H1 (cell line): ENCODE measurements at regions not wholly inside any gene's neighbourhood (a gene's known extent, or its start where the extent isn't known, plus 50 kb on each side); places are given as distances from the start of the nearest gene placed in this dataset.

Experiments
- CTCF ChIA-PET: fragments of 300-600 bp; sonication (Branson Sonifier 250); formaldehyde crosslinking; loops from one replicate; lab custom pipeline; 2021; ENCODE audit not compliant: partially characterized antibody; lab: Charles Lee
- POLR2A ChIA-PET: fragments of 300-600 bp; sonication (Branson Sonifier 250); formaldehyde crosslinking; loops from one replicate; lab custom pipeline; 2021; ENCODE audit warnings: inconsistent platforms; ENCODE audit not compliant: partially characterized antibody; lab: Charles Lee
- DNase-seq, 2 experiments: peaks; one replicate each; pipeline versions ENCODE4 v3.0.0 to v3.0.0-alpha.2; 2010 to 2022; ENCODE audit warnings: low spot score in 2 of 2, low read depth in 1 of 2, mixed read lengths in 1 of 2
- FAIRE-seq: peaks from 2 replicates; lab custom pipeline; 2011; peaks lifted over from hg19 to GRCh38; lab: Jason Lieb, UNC
- H2AFZ ChIP-seq: 2 replicates; pipeline ENCODE4 v1.8.1; 2012; ENCODE audit warnings: low read length, inconsistent platforms
- H2AK5ac ChIP-seq: 2 replicates; pipeline ENCODE4 v1.6.1; 2013; ENCODE audit warnings: low read depth, low read length
- H2BK120ac ChIP-seq: replicated peaks from 2 replicates; pipeline ENCODE3; 2013; ENCODE audit warnings: low read depth, low read length, inconsistent platforms
- H2BK12ac ChIP-seq: 2 replicates; pipeline ENCODE4 v1.6.1; 2013; ENCODE audit warnings: low read depth, low read length
- H2BK15ac ChIP-seq: 2 replicates; pipeline ENCODE4 v1.6.1; 2013; ENCODE audit warnings: low read length
- H2BK20ac ChIP-seq: 2 replicates; pipeline ENCODE4 v1.6.1; 2013; ENCODE audit warnings: low read length
- H2BK5ac ChIP-seq: 2 replicates; pipeline ENCODE4 v1.6.1; 2013; ENCODE audit warnings: low read depth, low read length
- H3K14ac ChIP-seq: 2 replicates; pipeline ENCODE4 v1.6.1; 2013; ENCODE audit warnings: inconsistent platforms; ENCODE audit not compliant: insufficient read length
- H3K18ac ChIP-seq: 2 replicates; pipeline ENCODE4 v1.6.1; 2013; ENCODE audit warnings: low read length; ENCODE audit errors: extremely low read depth
- H3K23ac ChIP-seq: 2 replicates; pipeline ENCODE4 v1.6.1; 2013; ENCODE audit warnings: inconsistent platforms; ENCODE audit not compliant: insufficient read length
- H3K23me2 ChIP-seq: 2 replicates; pipeline ENCODE4 v1.6.1; 2013; ENCODE audit warnings: low read depth, low read length
- H3K27ac ChIP-seq: 2 replicates; pipeline ENCODE4 v1.6.1; 2011; ENCODE audit warnings: low read depth, low read length, inconsistent platforms
- H3K27me3 ChIP-seq, 4 experiments: replicated peaks in 1 of 4; 1 replicate in 1 of 4; 2 replicates in 3 of 4; pipeline versions ENCODE4 v1.6.1 to v1.8.1; 2011 to 2013; ENCODE audit warnings: low read length in 3 of 4, mild to moderate bottlenecking in 3 of 4, inconsistent platforms in 2 of 4, mixed read lengths in 2 of 4, moderate library complexity in 1 of 4; ENCODE audit not compliant: control insufficient read depth in 3 of 4, insufficient read depth in 3 of 4; ENCODE audit errors: extremely low read depth in 1 of 4
- H3K36me3 ChIP-seq, 4 experiments: 2 replicates each; pipeline versions ENCODE4 v1.6.1 to v1.8.1; 2011 to 2013; ENCODE audit warnings: mild to moderate bottlenecking in 4 of 4, low read length in 3 of 4, moderate library complexity in 2 of 4, control low read depth in 1 of 4, inconsistent platforms in 1 of 4; ENCODE audit not compliant: insufficient read depth in 4 of 4, control insufficient read depth in 2 of 4
- H3K4ac ChIP-seq: replicated peaks from 2 replicates; pipeline ENCODE3; 2013; ENCODE audit warnings: low read length, low read depth, mixed read lengths, inconsistent platforms; ENCODE audit not compliant: insufficient read length
- H3K4me1 ChIP-seq, 4 experiments: replicated peaks in 1 of 4; 1 replicate in 1 of 4; 2 replicates in 3 of 4; pipeline versions ENCODE4 v1.6.1 to v1.8.1; 2011 to 2013; ENCODE audit warnings: low read length in 3 of 4, inconsistent platforms in 2 of 4, mixed read lengths in 1 of 4; ENCODE audit not compliant: insufficient read depth in 4 of 4, control insufficient read depth in 3 of 4
- H3K4me2 ChIP-seq, 2 experiments: 2 replicates each; pipeline versions ENCODE4 v1.6.1 to v1.8.1; 2011 to 2013; ENCODE audit warnings: low read depth in 2 of 2, low read length in 2 of 2, control low read depth in 1 of 2, inconsistent platforms in 1 of 2, mild to moderate bottlenecking in 1 of 2; ENCODE audit not compliant: insufficient read depth in 1 of 2
- H3K4me3 ChIP-seq, 4 experiments: fragments of 200-600, 300-600 bp in 1 of 4; sonication (generic), shearing (Covaris generic), sonication (Bioruptor Twin) in 1 of 4; 2 replicates each; pipeline versions ENCODE4 v1.5.1 to v1.8.1; 2011 to 2016; ENCODE audit warnings: low read length in 4 of 4, low read depth in 3 of 4, control low read depth in 2 of 4, inconsistent platforms in 2 of 4, mild to moderate bottlenecking in 2 of 4, mixed read lengths in 1 of 4, moderate library complexity in 1 of 4; ENCODE audit not compliant: insufficient read depth in 2 of 4; ENCODE audit errors: extremely low read depth in 1 of 4
- H3K56ac ChIP-seq: replicated peaks from 2 replicates; pipeline ENCODE3; 2013; ENCODE audit warnings: low read depth, mild to moderate bottlenecking, mixed read lengths, low read length, inconsistent platforms; ENCODE audit not compliant: insufficient read length
- H3K79me1 ChIP-seq: 2 replicates; pipeline ENCODE4 v1.6.1; 2013; ENCODE audit warnings: low read depth, low read length, control low read depth
- H3K79me2 ChIP-seq, 2 experiments: 2 replicates each; pipeline versions ENCODE4 v1.6.1 to v1.8.1; 2012 to 2013; ENCODE audit warnings: low read length in 2 of 2, mild to moderate bottlenecking in 2 of 2, inconsistent platforms in 1 of 2; ENCODE audit not compliant: insufficient read depth in 2 of 2, control insufficient read depth in 1 of 2
- H3K9ac ChIP-seq, 4 experiments: replicated peaks in 1 of 4; 1 replicate in 1 of 4; 2 replicates in 3 of 4; pipeline versions ENCODE4 v1.6.1 to v1.8.1; 2011 to 2013; ENCODE audit warnings: low read depth in 3 of 4, low read length in 3 of 4, control low read depth in 2 of 4, mild to moderate bottlenecking in 2 of 4, moderate library complexity in 2 of 4, inconsistent platforms in 1 of 4; ENCODE audit errors: extremely low read depth in 1 of 4
- H3K9me3 ChIP-seq, 2 experiments: 2 replicates each; pipeline versions ENCODE4 v1.6.1 to v1.8.1; 2012 to 2013; ENCODE audit warnings: mild to moderate bottlenecking in 2 of 2, moderate library complexity in 2 of 2, control low read depth in 1 of 2, inconsistent platforms in 1 of 2, low read depth in 1 of 2, low read length in 1 of 2, mixed read lengths in 1 of 2; ENCODE audit not compliant: insufficient read depth in 2 of 2
- H4K20me1 ChIP-seq, 2 experiments: replicated peaks in 1 of 2; 2 replicates each; pipeline versions ENCODE3 to v1.8.1; 2011 to 2013; ENCODE audit warnings: inconsistent platforms in 2 of 2, low read length in 2 of 2, mild to moderate bottlenecking in 1 of 2; ENCODE audit not compliant: insufficient read depth in 2 of 2, control insufficient read depth in 1 of 2
- H4K5ac ChIP-seq: 2 replicates; pipeline ENCODE4 v1.6.1; 2013; ENCODE audit warnings: low read length, low read depth, mixed read lengths, inconsistent platforms; ENCODE audit not compliant: insufficient read length
- H4K8ac ChIP-seq: 2 replicates; pipeline ENCODE4 v1.8.0; 2013; ENCODE audit warnings: mild to moderate bottlenecking, moderate library complexity, low read length, inconsistent platforms; ENCODE audit not compliant: insufficient read depth; ENCODE audit errors: extremely low read depth
- H4K91ac ChIP-seq: replicated peaks from 2 replicates; pipeline ENCODE3; 2013; ENCODE audit warnings: low read length, mixed read lengths, inconsistent platforms; ENCODE audit not compliant: insufficient read length
- HDAC2 ChIP-seq, 2 experiments: fragments of 300-600 bp in 1 of 2; sonication (generic) in 1 of 2; IDR thresholded peaks; 2 replicates each; pipeline ENCODE4 v1.6.1; 2011 to 2012; ENCODE audit warnings: low read depth in 2 of 2, low read length in 2 of 2, mild to moderate bottlenecking in 2 of 2, moderate library complexity in 2 of 2, borderline replicate concordance in 1 of 2, inconsistent platforms in 1 of 2
- RAD21 ChIP-seq, 2 experiments: IDR thresholded peaks in 1 of 2; conservative IDR thresholded peaks in 1 of 2; 2 replicates each; pipeline ENCODE4 v1.6.1; 2011; ENCODE audit warnings: low read depth in 2 of 2, low read length in 2 of 2, improper control_type of control experiment in 1 of 2, inconsistent platforms in 1 of 2, mild to moderate bottlenecking in 1 of 2, moderate library complexity in 1 of 2
- SAP30 ChIP-seq: fragments of 300-600 bp; sonication (generic); IDR thresholded peaks from 2 replicates; pipeline ENCODE4 v1.7.1; 2012; ENCODE audit warnings: low read length, moderate library complexity, mild to moderate bottlenecking, inconsistent platforms; ENCODE audit not compliant: insufficient read depth, insufficient replicate concordance
- SIRT6 ChIP-seq: IDR thresholded peaks from one replicate; pipeline ENCODE4 v1.7.1; 2012; ENCODE audit warnings: low read length, inconsistent platforms
- SP1 ChIP-seq: IDR thresholded peaks from 2 replicates; pipeline ENCODE4 v1.6.1; 2011; ENCODE audit warnings: low read depth, low read length
- YY1 ChIP-seq: IDR thresholded peaks from 2 replicates; pipeline ENCODE4 v1.6.1; 2011; ENCODE audit warnings: low read depth, mild to moderate bottlenecking, low read length
- WGBS, 2 experiments: shearing (Covaris generic) in 1 of 2; methylation state at CpG; one replicate each; pipeline versions ENCODE4 v1.1.6 to v1.1.7; 2013 to 2015; ENCODE audit warnings: low lambda C conversion rate in 2 of 2, mixed read lengths in 2 of 2, inconsistent platforms in 1 of 2, low coverage in 1 of 2, missing lambda C conversion rate in 1 of 2; ENCODE audit not compliant: insufficient replicate concordance in 2 of 2, insufficient coverage in 1 of 2, insufficient read length in 1 of 2; ENCODE audit errors: extremely low coverage in 1 of 2, missing lambda C conversion rate in 1 of 2; 5-methylcytosine and 5-hydroxymethylcytosine counted together

- Histone ChIP-seq H3K4ac (no peak overlapping the region), H2AK5ac (no peak overlapping the region), H3K4me1 (no peaks in the 10 kb centered on the region), H3K27me3 (no peaks in the 10 kb centered on the region), H3K79me1 (no peaks in the 10 kb centered on the region), H3K23me2 (no peaks in the 10 kb centered on the region), H3K23ac (no peak overlapping the region), H3K9ac (no peak overlapping the region), H2BK5ac (no peak overlapping the region), H3K4me3 (no peak overlapping the region), H3K4me2 (no peak overlapping the region), H4K5ac (no peak overlapping the region), H3K27ac (no peak overlapping the region), H3K18ac (no peak overlapping the region), H2BK20ac (no peak overlapping the region), H3K14ac (no peak overlapping the region), H4K8ac (no peak overlapping the region), H2AFZ (no peak overlapping the region), H2BK120ac (no peak overlapping the region), H3K56ac (no peak overlapping the region), H4K91ac (no peak overlapping the region), H4K20me1 (no peaks in the 10 kb centered on the region), H2BK12ac (no peak overlapping the region), H2BK15ac (no peak overlapping the region), H3K79me2 (no peaks in the 10 kb centered on the region), H3K9me3 (no peaks in the 10 kb centered on the region), H3K36me3 (no peaks in the 10 kb centered on the region)
- DNase-seq (no peak), FAIRE-seq (no peak)
- POLR2A ChIA-PET: no interaction called here
- WGBS, 2 experiments: 93% methylated on average over 8 of the region's 8 CpGs; no CpG with 5 or more reads in 1 of the 2 experiments
- TF ChIP-seq SP1: peak; percentile 60; the same call in 1 of the 2 replicates
- no peak for TF ChIP-seq SIRT6
- TF ChIP-seq RAD21 (IDR thresholded peaks at IDR 0.05 in 1 of 2, conservative IDR thresholded peaks at IDR 0.05 in 1 of 2; ENCODE audit: low read depth in 2 of 2, low read length in 2 of 2): no peak
- no peak for TF ChIP-seq HDAC2 (IDR thresholded peaks at IDR 0.05; ENCODE audit: borderline replicate concordance in 1 of 2, low read depth in 2 of 2, low read length in 2 of 2)
- TF ChIP-seq YY1: peak; percentile 43; the same call in 1 of the 2 replicates
- no peak for TF ChIP-seq SAP30
- CTCF ChIA-PET: no interaction called here
Measured at GRCh38 chr6:50471041-50471440, 242.3 kb upstream of the TFAP2D start.
